Pancreas (tissue), 10 donors: ENCODE measurements at regions not wholly inside any gene's neighbourhood (a gene's known extent, or its start where the extent isn't known, plus 50 kb on each side); places are given as distances from the start of the nearest gene placed in this dataset.

Experiments
- ATAC-seq, 4 donors: fragments of 200-7000 bp; cut with Tn5 transposase; one replicate each; pipeline versions ENCODE4 v1.8.0 to v1.9.1; 2020; ENCODE audit warnings: mild to moderate bottlenecking in 4 of 4, moderate library complexity in 4 of 4
- DNase-seq, 6 donors: peaks; one replicate each; pipeline ENCODE4 v3.0.0-alpha.2; 2020
- FAIRE-seq: peaks from 2 replicates; lab custom pipeline; 2012; peaks lifted over from hg19 to GRCh38; lab: Jason Lieb, UNC
- H3K27ac ChIP-seq, 4 donors: fragments of 200-600 bp; sonication (generic); 1 replicate in 3 of 4; 2 replicates in 1 of 4; pipeline versions ENCODE4 v1.5.0 to v1.8.0; 2020
- H3K27me3 ChIP-seq, 4 donors: fragments of 200-600 bp; one replicate each; pipeline ENCODE4 v1.8.0; 2021
- H3K36me3 ChIP-seq, 3 donors: fragments of 200-600 bp; sonication (generic) in 1 of 3; one replicate each; pipeline versions ENCODE4 v1.5.0 to v1.8.0; 2020 to 2021
- H3K4me1 ChIP-seq, 3 donors: fragments of 200-600 bp; one replicate each; pipeline ENCODE4 v1.8.0; 2021
- H3K4me3 ChIP-seq, 4 donors: fragments of 200-600 bp; sonication (generic) in 2 of 4; one replicate each; pipeline versions ENCODE4 v1.5.0 to v1.8.0; 2020 to 2021
- H3K9me3 ChIP-seq, 4 donors: fragments of 200-600 bp; one replicate each; pipeline ENCODE4 v1.8.0; 2021
- CTCF ChIP-seq, 4 donors: fragments of 200-600 bp; sonication (generic) in 3 of 4; IDR thresholded peaks; one replicate each; pipeline versions ENCODE4 v1.5.0 to v1.8.0; 2021; ENCODE audit warnings: antibody characterized with exemption in 4 of 4
- WGBS, 2 donors: extraction: QIAGEN DNeasy Blood & Tissue Kit; methylation state at CpG; one replicate each; pipeline ENCODE4 v1.1.7; 2013; 5-methylcytosine and 5-hydroxymethylcytosine counted together
- intact Hi-C, 3 donors: fragments of 100-400 bp; cut with DNase I; formaldehyde crosslinking; loops; one replicate each; pipeline versions ENCODE4 v1.11.1 to v1.14.2; 2022
- donor health status: healthy with polysubstance abuse.
- donor health status: DM: no; HTN: no; CAD: no; lungs with moderate emphysema.
- donor health status: DM: no; HTN: no; CAD: no.
- donor health status: control.
- donor health status: control.
- donor health status: Bipolar disorder and iron deficiency.
- donor health status: DM: yes; HTN: yes; CAD: no.
- donor health status: DM: no; HTN: no; CAD: no.
- donor health status: DM: no; HTN: no; CAD: no.
- donor health status: DM: yes; HTN: yes; CAD: no.

DNA sequence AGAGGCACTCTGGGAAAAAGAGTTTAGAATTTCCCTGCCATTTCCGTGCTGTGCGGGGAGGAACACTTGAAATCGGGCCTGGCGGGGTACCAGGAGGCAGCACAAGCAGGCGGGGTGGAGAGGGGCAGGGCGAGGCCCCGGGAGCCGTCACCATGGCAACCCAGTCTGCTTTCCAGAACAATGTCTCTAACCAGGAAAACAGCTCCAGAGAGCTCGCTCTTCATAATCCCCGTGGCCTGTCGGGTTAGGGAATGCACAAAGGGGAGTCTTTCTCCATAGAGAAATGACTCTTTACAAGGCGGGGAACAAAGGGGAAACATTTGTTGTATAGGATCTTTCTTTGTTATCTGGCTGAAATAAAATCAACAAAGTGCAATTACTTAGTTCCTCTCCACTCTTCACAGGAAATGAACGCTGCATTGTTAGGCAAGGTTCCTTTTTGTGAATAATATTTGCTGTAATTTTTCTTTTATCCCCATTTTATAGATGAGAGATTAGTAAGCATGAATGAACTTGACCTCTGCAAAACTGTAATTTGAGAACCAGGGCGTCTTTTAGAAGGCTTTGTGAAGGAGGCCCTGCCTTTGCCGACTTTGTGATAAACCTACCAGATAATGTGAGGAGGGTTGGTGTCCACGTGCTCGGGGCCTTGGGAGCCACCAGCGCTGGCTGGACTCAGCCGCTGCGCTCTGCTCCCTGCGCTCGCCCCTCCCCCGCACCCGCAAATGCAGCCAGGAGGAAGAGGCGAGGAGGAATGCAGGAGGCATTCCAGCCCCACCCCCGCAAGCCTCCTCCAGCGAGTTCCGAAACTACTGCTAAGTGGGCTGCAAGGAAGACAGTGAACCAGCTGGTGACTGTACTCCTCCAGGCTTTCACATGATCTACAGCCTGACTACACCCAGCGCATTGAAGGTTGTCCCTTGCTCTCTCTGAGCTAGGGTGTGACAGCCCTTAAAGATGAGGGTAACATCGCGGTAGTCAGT lies 105.2 kb upstream of the ATF7IP start:
- FAIRE-seq (no peak), DNase-seq (peak; percentile 86 to 94 (median 92)), ATAC-seq (peak; percentile 49 to 63 (median 54))
- peak overlapping the region in 2 of 4 donors; percentile 11 to 16 for H3K4me3 ChIP-seq
- peak overlapping the region; percentile 58 to 93 (median 82) for H3K27ac ChIP-seq
- no peaks in the 10 kb centered on the region for H3K9me3 ChIP-seq
- H3K4me1 ChIP-seq = peaks cover 16 to 39% (median 28%) of the 10 kb centered on the region in 3 donors
- no peaks in the 10 kb centered on the region for H3K36me3 ChIP-seq
- no peak for TF ChIP-seq CTCF (IDR thresholded peaks at IDR 0.05)
- no peaks in the 10 kb centered on the region for H3K27me3 ChIP-seq
- intact Hi-C loops = no loop called here
- WGBS, 2 donors = 16 to 18% methylated on average over 31 of the region's 31 CpGs

DNA sequence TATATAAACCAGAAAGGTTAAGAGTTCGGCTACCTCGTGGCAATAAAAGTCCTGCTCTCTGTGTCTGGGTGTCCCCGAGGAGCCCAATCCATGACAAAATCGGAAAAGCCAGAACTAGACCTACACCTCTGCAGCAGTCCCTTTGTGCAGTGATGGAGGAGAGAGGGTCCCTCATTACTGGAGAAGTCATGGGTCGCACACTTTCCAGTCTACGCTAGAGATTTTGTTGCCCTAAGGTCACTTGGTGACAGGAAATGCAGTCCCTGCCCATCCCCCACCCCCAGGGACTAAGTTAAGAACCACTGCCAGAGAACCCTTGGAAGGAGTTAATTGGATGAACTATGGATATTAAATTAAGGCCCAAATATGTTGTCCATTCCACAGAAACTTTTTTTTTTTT lies 104.4 kb upstream of the ATF7IP start:
- Histone ChIP-seq H3K36me3 (no peaks in the 10 kb centered on the region), H3K27ac (peak overlapping the region; percentile 58 to 93 (median 82)), H3K4me1 (peaks cover 16 to 39% (median 28%) of the 10 kb centered on the region in 3 donors), H3K4me3 (no peak overlapping the region), H3K9me3 (no peaks in the 10 kb centered on the region), H3K27me3 (no peaks in the 10 kb centered on the region)
- FAIRE-seq = no peak
- intact Hi-C loops = no loop called here
- 89% methylated on average over 6 of the region's 6 CpGs for WGBS, 2 donors
- ATAC-seq = no peak
- no peak for TF ChIP-seq CTCF (IDR thresholded peaks at IDR 0.05)
- no peak for DNase-seq

DNA sequence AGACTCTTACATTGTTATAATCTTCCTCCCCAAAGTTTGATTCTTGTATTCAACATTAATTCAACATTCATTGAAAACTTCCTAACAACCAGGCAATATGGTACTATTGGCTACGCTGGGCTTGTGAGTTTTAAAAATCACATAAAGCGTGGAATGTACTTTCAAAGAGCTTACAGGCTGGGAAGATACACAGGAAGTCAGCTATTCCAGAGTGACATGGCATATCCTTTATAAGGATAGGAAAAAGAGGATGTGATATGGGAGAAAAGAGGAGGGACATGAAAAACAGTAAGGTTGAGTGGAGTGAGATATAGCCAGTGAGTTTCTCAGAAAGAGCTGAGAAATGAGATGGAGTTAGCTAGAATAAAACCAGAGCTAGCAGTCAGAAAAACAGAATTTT lies 103.6 kb upstream of the ATF7IP start:
- no peaks in the 10 kb centered on the region for H3K9me3 ChIP-seq
- H3K4me3 ChIP-seq = no peak overlapping the region
- FAIRE-seq (no peak), DNase-seq (no peak), ATAC-seq (no peak)
- no peaks in the 10 kb centered on the region for H3K36me3 ChIP-seq
- H3K27ac ChIP-seq = no peak overlapping the region
- 95 to 96% methylated on average over 2 of the region's 2 CpGs for WGBS, 2 donors
- H3K4me1 ChIP-seq = peaks cover 16 to 37% (median 26%) of the 10 kb centered on the region in 3 donors
- H3K27me3 ChIP-seq = no peaks in the 10 kb centered on the region
- intact Hi-C loops = no loop called here
- no peak for TF ChIP-seq CTCF (IDR thresholded peaks at IDR 0.05)

DNA sequence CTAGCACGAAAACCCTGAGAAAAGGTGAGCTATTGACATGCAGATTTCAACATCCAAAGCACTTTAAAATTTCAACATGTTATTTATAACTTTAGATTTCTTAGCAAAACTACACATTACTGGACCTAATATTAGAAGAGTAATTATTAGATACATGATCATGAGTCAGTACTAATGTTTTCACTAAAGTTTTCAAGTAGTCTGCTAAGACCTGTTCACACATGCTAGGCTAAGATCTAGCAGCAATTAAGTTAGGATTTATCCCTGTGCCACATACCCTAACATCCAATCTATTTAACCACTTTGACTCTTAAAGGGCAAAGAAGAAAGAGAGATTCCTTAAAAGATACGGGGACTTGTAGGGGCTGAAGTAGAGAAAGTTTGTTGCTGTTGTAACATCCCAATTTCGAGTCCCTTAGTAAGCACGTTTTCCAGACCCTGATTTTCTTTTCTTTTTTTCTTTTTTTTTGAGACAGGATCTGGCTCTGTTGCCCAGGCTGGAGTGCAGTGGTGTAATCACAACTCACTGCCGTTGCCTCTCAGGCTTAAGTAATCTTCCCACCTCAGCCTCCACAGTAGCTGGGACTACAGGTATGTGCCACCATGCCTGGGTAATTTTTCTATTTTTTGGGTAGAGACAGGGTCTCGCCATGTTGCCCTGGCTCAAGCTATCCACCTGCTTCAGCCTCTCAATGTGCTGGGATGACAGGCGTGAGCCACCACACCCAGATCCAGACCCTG lies 102.5 kb upstream of the ATF7IP start:
- H3K27ac ChIP-seq = peak overlapping the region in 1 of 4 donors; percentile 50
- no peaks in the 10 kb centered on the region for H3K36me3 ChIP-seq
- FAIRE-seq (no peak), ATAC-seq (no peak), DNase-seq (no peak)
- WGBS, 2 donors = 79 to 87% methylated on average over 7 of the region's 7 CpGs
- TF ChIP-seq CTCF (IDR thresholded peaks at IDR 0.05) = no peak
- no peak overlapping the region for H3K4me3 ChIP-seq
- no peaks in the 10 kb centered on the region for H3K9me3 ChIP-seq
- intact Hi-C loops = no loop called here
- no peaks in the 10 kb centered on the region for H3K27me3 ChIP-seq
- H3K4me1 ChIP-seq = peaks cover 16 to 30% (median 21%) of the 10 kb centered on the region in 3 donors
